HTR-8/SVneo (cell line): ENCODE measurements at regions not wholly inside any gene's neighbourhood (a gene's known extent, or its start where the extent isn't known, plus 50 kb on each side); places are given as distances from the start of the nearest gene placed in this dataset.
A peak's percentile ranks its signal among the peaks of the same experiment; 100 is the strongest.
"Not testable (repeated sequence)": the region's sequence is repeated elsewhere in the genome, so short reads cannot be mapped to it uniquely, and the experiment has no call there.

Source experiments
- DNase-seq: peaks from one replicate; pipeline ENCODE4 v3.0.0; 2011; ENCODE audit warnings: low spot score, mixed read lengths; ENCODE audit not compliant: insufficient read length
- FAIRE-seq: peaks from 2 replicates; lab custom pipeline; 2011; peaks lifted over from hg19 to GRCh38; lab: Jason Lieb, UNC

GRCh38 chr2:217366266-217366895 is 506.5 kb upstream of the TNP1 start:
- no peak for FAIRE-seq
- DNase-seq = no peak

GRCh38 chr2:217365656-217366055 is 505.8 kb upstream of the TNP1 start:
- no peak for FAIRE-seq
- no peak for DNase-seq

GRCh38 chr2:217364224-217364623 is 504.4 kb upstream of the TNP1 start:
- no peak for DNase-seq
- FAIRE-seq = no peak

GRCh38 chr2:217363470-217363869 is 503.6 kb upstream of the TNP1 start:
- no peak for DNase-seq

GRCh38 chr2:217362710-217363109 is 502.8 kb upstream of the TNP1 start:
- no peak for DNase-seq
- FAIRE-seq = no peak

More at GRCh38 chr2:217363470-217363869, 503.6 kb upstream of the TNP1 start:
- FAIRE-seq = no peak

GRCh38 chr2:217362286-217362685 is 502.4 kb upstream of the TNP1 start:
- FAIRE-seq (no peak), DNase-seq (no peak)

GRCh38 chr2:217361483-217361880 is 501.6 kb upstream of the TNP1 start:
- FAIRE-seq (no peak), DNase-seq (no peak)

- DNase-seq (peak; percentile 83), FAIRE-seq (peak; percentile 65)
Measured at GRCh38 chr2:217360781-217361482, 501.1 kb upstream of the TNP1 start.

- FAIRE-seq (no peak), DNase-seq (no peak)
Measured at GRCh38 chr2:217360111-217360510, 500.2 kb upstream of the TNP1 start.

- DNase-seq = no peak
- FAIRE-seq = no peak
Measured at GRCh38 chr2:217357886-217358620, 498.2 kb upstream of the TNP1 start.

GRCh38 chr2:217356781-217357180 is 496.9 kb upstream of the TNP1 start:
- no peak for FAIRE-seq

GRCh38 chr2:217356142-217356541 is 496.3 kb upstream of the TNP1 start:
- DNase-seq = no peak
- no peak for FAIRE-seq

More at GRCh38 chr2:217356781-217357180, 496.9 kb upstream of the TNP1 start:
- no peak for DNase-seq

GRCh38 chr2:217353591-217353990 is 493.7 kb upstream of the TNP1 start:
- DNase-seq (no peak), FAIRE-seq (no peak)

GRCh38 chr2:217351378-217351777 is 491.5 kb upstream of the TNP1 start:
- FAIRE-seq = no peak
- DNase-seq = no peak

GRCh38 chr2:217349251-217349650 is 489.4 kb upstream of the TNP1 start:
- no peak for DNase-seq
- no peak for FAIRE-seq

GRCh38 chr2:217347630-217348029 is 487.8 kb upstream of the TNP1 start:
- FAIRE-seq, DNase-seq: not testable (repeated sequence)

GRCh38 chr2:217346043-217346442 is 486.2 kb upstream of the TNP1 start:
- FAIRE-seq, DNase-seq: not testable (repeated sequence)

- DNase-seq (no peak), FAIRE-seq (no peak)
Measured at GRCh38 chr2:217340899-217341298, 481.0 kb upstream of the TNP1 start.

- DNase-seq (no peak), FAIRE-seq (no peak)
Measured at GRCh38 chr2:217340176-217340575, 480.3 kb upstream of the TNP1 start.

GRCh38 chr2:217339753-217340152 is 479.9 kb upstream of the TNP1 start:
- no peak for DNase-seq
- no peak for FAIRE-seq

GRCh38 chr2:217338306-217338916 is 478.5 kb upstream of the TNP1 start:
- DNase-seq (no peak), FAIRE-seq (peak; percentile 33)
